Spleen (tissue), 11 donors: ENCODE measurements at regions not wholly inside any gene's neighbourhood (a gene's known extent, or its start where the extent isn't known, plus 50 kb on each side); places are given as distances from the start of the nearest gene placed in this dataset.

Experiments
- DNase-seq: peaks from one replicate; pipeline ENCODE4 v3.0.0-alpha.2; 2020
- H3K27ac ChIP-seq, 8 donors: fragments of 200-600 bp; sonication (generic) in 7 of 8; 1 replicate in 4 of 8; 2 replicates in 4 of 8; pipeline versions ENCODE4 v1.5.0 to v1.8.0; 2016 to 2021; ENCODE audit warnings: inconsistent platforms in 4 of 8, mild to moderate bottlenecking in 4 of 8, moderate library complexity in 1 of 8
- H3K27me3 ChIP-seq, 7 donors: fragments of 200-600 bp; sonication (generic) in 6 of 7; replicated peaks in 1 of 7; 1 replicate in 4 of 7; 2 replicates in 3 of 7; pipeline versions ENCODE4 v1.5.0 to v1.8.0; 2016 to 2021; ENCODE audit warnings: inconsistent platforms in 3 of 7, mild to moderate bottlenecking in 1 of 7
- H3K36me3 ChIP-seq, 6 donors: fragments of 200-600 bp; sonication (generic) in 5 of 6; 1 replicate in 4 of 6; 2 replicates in 2 of 6; pipeline versions ENCODE4 v1.5.0 to v1.8.0; 2016 to 2021; ENCODE audit warnings: inconsistent platforms in 2 of 6
- H3K4me1 ChIP-seq, 6 donors: fragments of 200-600 bp; sonication (generic) in 5 of 6; 1 replicate in 3 of 6; 2 replicates in 3 of 6; pipeline versions ENCODE4 v1.5.0 to v1.8.0; 2016 to 2021; ENCODE audit warnings: inconsistent platforms in 3 of 6
- H3K4me3 ChIP-seq, 8 donors: fragments of 200-600 bp; sonication (generic) in 7 of 8; 1 replicate in 4 of 8; 2 replicates in 4 of 8; pipeline versions ENCODE4 v1.5.0 to v1.8.0; 2016 to 2021; ENCODE audit warnings: inconsistent platforms in 4 of 8, mild to moderate bottlenecking in 4 of 8, moderate library complexity in 2 of 8
- H3K9me3 ChIP-seq, 8 donors: fragments of 200-600 bp; sonication (generic) in 7 of 8; 1 replicate in 4 of 8; 2 replicates in 4 of 8; pipeline versions ENCODE4 v1.5.0 to v1.8.0; 2016 to 2021; ENCODE audit warnings: inconsistent platforms in 4 of 8
- CTCF ChIP-seq, 11 experiments: fragments of 200-600 bp in 7 of 11; fragments of 450-650 bp in 4 of 11; sonication (generic) in 4 of 11; IDR thresholded peaks in 8 of 11; conservative IDR thresholded peaks in 3 of 11; 1 replicate in 7 of 11; 2 replicates in 4 of 11; pipeline versions ENCODE4 v1.4.0 to v1.8.0; 2016 to 2021; ENCODE audit warnings: antibody characterized with exemption in 11 of 11, inconsistent platforms in 4 of 11, mild to moderate bottlenecking in 1 of 11
- POLR2A ChIP-seq, 3 donors: fragments of 450-650 bp; IDR thresholded peaks; one replicate each; pipeline ENCODE4 v1.5.1; 2017; ENCODE audit warnings: antibody characterized with exemption in 3 of 3, mild to moderate bottlenecking in 1 of 3
- POLR2AphosphoS5 ChIP-seq, 3 donors: sonication (generic); formaldehyde crosslinking; IDR thresholded peaks; one replicate each; pipeline ENCODE4 v1.5.1; 2017; ENCODE audit warnings: antibody characterized with exemption in 3 of 3
- WGBS, 5 donors: extraction: QIAGEN DNeasy Blood & Tissue Kit in 3 of 5; methylation state at CpG; one replicate each; pipeline versions ENCODE4 v1.1.5 to v1.1.7; 2013 to 2018; 5-methylcytosine and 5-hydroxymethylcytosine counted together
- intact Hi-C: fragments of 100-400 bp; cut with DNase I; formaldehyde crosslinking; loops from one replicate; pipeline ENCODE4 v1.15.0; 2023; ENCODE audit warnings: low total_unique reads
- donor health status: healthy with polysubstance abuse.
- donor health status: DM: no; HTN: no; CAD: no; lungs with moderate emphysema.
- donor health status: DM: no; HTN: no; CAD: no.
- donor health status: Bipolar disorder and iron deficiency.
- donor health status: healthy.
- donor health status: DM: no; HTN: no; CAD: no.
- donor health status: DM: yes; HTN: yes; CAD: no.

GRCh38 chr6:100258752-100259151 lies 206.0 kb downstream of the SIM1 start:
- no peak for DNase-seq
- Histone ChIP-seq H3K36me3 (no peaks in the 10 kb centered on the region), H3K27me3 (no peaks in the 10 kb centered on the region), H3K4me1 (peaks cover 0 to 6% (median 3%) of the 10 kb centered on the region in 6 donors), H3K4me3 (no peak overlapping the region), H3K9me3 (no peaks in the 10 kb centered on the region), H3K27ac (no peak overlapping the region)
- intact Hi-C loops: no loop called here
- 45 to 69% (median 51%) methylated on average over 2 of the region's 2 CpGs for WGBS, 5 donors
- TF ChIP-seq CTCF (IDR thresholded peaks at IDR 0.05 in 8 of 11, conservative IDR thresholded peaks at IDR 0.05 in 3 of 11) (no peak), POLR2A (IDR thresholded peaks at IDR 0.05) (no peak), POLR2AphosphoS5 (IDR thresholded peaks at IDR 0.05) (no peak)

GRCh38 chr6:100257793-100258395 lies 206.8 kb downstream of the SIM1 start:
- intact Hi-C loops: no loop called here
- Histone ChIP-seq H3K27me3 (no peaks in the 10 kb centered on the region), H3K27ac (no peak overlapping the region), H3K4me3 (peak overlapping the region in 2 of 8 donors; percentile 4 to 32), H3K9me3 (no peaks in the 10 kb centered on the region), H3K4me1 (peaks cover 0 to 6% (median 3%) of the 10 kb centered on the region in 6 donors), H3K36me3 (no peaks in the 10 kb centered on the region)
- TF ChIP-seq CTCF (IDR thresholded peaks at IDR 0.05 in 8 of 11, conservative IDR thresholded peaks at IDR 0.05 in 3 of 11) (no peak), POLR2A (IDR thresholded peaks at IDR 0.05) (no peak), POLR2AphosphoS5 (IDR thresholded peaks at IDR 0.05) (no peak)
- WGBS, 5 donors: 18 to 29% (median 27%) methylated on average over 4 of the region's 4 CpGs
- DNase-seq: no peak

GRCh38 chr6:100255701-100256100 lies 209.0 kb downstream of the SIM1 start:
- no peak for DNase-seq
- TF ChIP-seq CTCF (IDR thresholded peaks at IDR 0.05 in 8 of 11, conservative IDR thresholded peaks at IDR 0.05 in 3 of 11) (no peak), POLR2A (IDR thresholded peaks at IDR 0.05) (no peak), POLR2AphosphoS5 (IDR thresholded peaks at IDR 0.05) (no peak)
- intact Hi-C loops: no loop called here
- Histone ChIP-seq H3K27me3 (no peaks in the 10 kb centered on the region), H3K4me3 (no peak overlapping the region), H3K36me3 (no peaks in the 10 kb centered on the region), H3K27ac (no peak overlapping the region), H3K4me1 (peaks cover 0 to 6% (median 3%) of the 10 kb centered on the region in 6 donors), H3K9me3 (no peaks in the 10 kb centered on the region)
- WGBS, 5 donors: 76 to 83% (median 83%) methylated on average over 5 of the region's 5 CpGs

GRCh38 chr6:100247123-100247522 lies 217.6 kb downstream of the SIM1 start:
- no peaks in the 10 kb centered on the region for H3K27me3 ChIP-seq
- no peak overlapping the region for H3K4me3 ChIP-seq
- DNase-seq: no peak
- no peaks in the 10 kb centered on the region for H3K4me1 ChIP-seq
- no peak for TF ChIP-seq POLR2AphosphoS5 (IDR thresholded peaks at IDR 0.05)
- TF ChIP-seq CTCF (IDR thresholded peaks at IDR 0.05 in 8 of 11, conservative IDR thresholded peaks at IDR 0.05 in 3 of 11): no peak
- TF ChIP-seq POLR2A (IDR thresholded peaks at IDR 0.05): no peak
- 90 to 95% (median 94%) methylated on average over 1 of the region's 1 CpG for WGBS, 5 donors
- H3K9me3 ChIP-seq: no peaks in the 10 kb centered on the region
- H3K36me3 ChIP-seq: no peaks in the 10 kb centered on the region
- intact Hi-C loops: no loop called here
- no peak overlapping the region for H3K27ac ChIP-seq
